Mesenteric fat pad (tissue), 1 donor: ENCODE measurements at regions not wholly inside any gene's neighbourhood (a gene's known extent, or its start where the extent isn't known, plus 50 kb on each side); places are given as distances from the start of the nearest gene placed in this dataset.

Experiments
- DNase-seq: peaks from one replicate; pipeline ENCODE4 v3.0.0-alpha.2; 2020; ENCODE audit warnings: low spot score
- donor health status: DM: yes; HTN: yes; CAD: no.

DNA sequence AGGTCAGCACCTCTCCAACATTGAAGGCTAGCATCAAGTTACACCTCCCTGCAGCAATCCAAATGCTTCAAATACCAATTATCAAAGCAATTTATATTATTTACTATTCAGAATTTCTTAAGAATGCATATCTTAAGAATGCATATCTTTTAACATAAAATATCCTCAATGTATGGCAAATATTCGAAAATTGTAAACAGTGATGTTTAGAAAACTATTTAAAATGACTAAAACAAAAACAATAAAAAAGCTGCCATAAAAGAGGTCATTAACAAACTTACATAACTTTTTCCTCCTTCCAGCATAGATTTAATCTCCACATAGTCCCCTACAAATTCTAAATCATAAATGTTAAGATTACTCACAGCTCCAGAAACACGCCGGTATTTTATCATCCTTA is 85.1 kb upstream of the SOX6 start:
- no peak for DNase-seq

DNA sequence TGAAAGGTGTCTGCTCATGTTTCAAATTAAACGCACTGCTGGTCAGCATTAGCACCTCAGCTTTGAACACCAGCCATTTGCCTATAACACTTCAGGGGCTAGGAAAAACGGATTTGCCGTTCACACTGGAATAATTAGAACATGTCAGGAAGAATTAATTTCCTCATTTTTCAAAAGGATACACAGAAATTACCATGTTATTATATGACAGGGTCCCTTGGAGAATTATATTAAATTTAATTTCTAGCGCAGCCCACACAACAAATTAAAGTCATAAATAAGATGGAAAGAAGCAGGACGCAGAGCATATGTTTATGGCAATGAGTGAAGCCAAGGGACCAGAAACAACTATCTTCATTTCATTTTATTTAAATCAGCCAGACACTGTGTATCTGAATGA is 83.8 kb upstream of the SOX6 start:
- no peak for DNase-seq

DNA sequence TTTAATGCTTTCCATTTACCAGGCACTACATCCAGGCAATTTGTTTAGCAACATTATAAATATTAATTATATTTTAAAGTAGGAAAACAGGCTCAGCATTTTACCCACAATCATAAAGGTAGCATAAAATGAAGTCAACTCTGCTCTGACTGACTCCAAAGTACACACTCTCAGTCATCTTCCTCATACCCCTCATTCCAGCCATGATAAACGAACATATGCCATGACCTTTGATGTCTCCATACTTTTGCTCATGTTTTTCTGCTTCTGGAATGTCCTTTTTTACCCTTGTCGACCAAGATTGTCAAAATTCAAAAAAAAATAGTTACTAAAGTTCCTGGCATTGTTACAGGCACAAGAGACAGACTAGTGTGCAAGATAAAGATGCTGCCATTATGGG is 77.7 kb upstream of the SOX6 start:
- DNase-seq: no peak

DNA sequence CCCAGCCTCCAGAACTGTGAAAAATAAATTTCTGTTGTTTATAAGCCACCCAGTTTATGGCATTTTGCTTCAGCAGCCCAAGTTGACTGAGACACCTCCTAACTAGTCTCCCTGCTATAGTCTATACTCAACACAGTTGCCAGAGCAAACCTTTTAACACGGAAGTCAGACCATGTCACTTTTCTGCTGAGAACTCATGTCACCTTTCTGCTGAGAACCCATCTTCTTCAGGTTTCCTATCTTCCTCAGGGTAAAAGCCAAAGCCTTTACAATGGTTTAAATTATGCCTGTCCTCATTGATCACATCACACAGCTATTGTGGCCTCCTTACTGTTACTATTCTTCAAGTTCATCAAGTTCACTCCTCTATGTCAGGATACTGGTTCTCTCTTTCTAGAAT is 74.3 kb upstream of the SOX6 start:
- DNase-seq: no peak

DNA sequence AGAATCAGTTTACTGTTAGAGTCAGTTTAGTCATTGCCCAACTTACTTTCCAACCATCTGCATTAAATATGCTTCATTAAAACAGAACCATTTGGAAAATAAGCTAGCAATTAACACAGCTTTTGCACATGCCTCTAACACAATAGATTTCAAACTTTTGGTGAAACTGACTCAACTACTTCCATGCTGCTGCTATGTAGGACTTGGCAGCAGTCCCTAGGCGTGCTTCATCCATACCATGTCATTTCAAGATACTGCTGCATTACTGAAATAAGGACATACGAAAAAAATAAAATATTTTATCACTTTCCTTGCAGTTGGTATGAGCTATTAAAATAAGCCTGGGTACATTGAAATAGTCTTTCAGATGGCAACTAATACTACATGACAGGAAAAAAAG is 65.5 kb upstream of the SOX6 start:
- DNase-seq: no peak

DNA sequence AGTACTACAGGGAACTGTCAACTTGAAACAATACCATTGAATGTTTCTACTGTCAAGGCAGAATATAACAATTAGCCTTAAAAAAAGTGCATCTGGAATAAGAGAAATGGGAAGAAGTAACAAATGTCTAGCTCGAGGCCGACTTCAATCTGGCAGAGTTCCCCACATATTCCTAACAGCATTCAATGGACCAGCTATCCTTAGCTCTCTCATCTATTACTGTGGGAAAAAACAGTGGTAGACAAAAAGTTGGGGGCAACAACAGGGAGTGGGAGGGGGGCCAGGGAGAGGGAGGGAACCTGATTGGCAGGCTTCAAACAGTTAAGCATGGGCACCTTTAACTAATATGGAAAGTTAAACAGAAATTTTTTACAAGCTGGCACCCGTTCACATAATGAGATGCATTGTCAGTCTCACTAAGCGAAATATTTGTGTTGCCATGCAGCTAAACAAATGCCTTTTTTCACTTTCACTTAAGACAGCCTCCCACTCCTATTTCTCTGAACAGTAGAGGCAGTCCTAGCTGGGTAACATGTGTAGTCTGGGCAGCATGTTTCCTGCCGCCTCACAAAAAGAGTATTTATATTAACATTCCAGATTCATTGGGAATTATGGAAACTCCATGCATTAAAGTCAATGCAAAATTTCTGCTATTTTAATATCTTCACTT is 62.2 kb upstream of the SOX6 start:
- DNase-seq: no peak

DNA sequence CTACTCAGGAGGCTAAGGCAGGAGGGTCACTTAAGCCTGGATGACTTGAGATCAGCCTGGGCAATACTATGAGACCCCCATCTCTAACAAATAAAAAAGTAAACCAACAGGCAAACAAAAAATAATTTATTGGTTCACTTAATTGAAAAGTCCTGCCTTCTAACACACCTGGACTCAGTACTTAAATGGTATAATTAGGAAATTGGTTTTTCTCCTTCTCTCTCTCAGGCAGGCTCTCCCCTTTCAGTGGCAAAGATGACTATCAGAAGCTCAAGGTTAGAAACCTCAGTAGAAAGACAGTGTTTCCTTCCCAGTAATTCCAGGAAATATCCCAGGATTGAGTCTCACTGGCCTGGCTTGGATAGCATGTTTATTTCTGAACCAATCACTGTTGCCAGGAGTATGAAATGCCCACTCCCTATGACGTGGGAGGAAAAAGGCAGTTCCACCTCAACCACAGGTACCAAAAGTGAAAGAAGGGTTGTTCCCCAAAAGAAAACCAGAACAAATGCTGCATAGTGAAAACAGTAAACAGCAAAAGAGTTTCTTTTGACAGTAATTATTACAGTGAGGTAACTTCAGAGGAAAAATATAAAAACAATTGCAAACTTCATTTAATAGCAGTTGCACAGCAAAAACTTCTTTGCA is 56.3 kb upstream of the SOX6 start:
- no peak for DNase-seq

DNA sequence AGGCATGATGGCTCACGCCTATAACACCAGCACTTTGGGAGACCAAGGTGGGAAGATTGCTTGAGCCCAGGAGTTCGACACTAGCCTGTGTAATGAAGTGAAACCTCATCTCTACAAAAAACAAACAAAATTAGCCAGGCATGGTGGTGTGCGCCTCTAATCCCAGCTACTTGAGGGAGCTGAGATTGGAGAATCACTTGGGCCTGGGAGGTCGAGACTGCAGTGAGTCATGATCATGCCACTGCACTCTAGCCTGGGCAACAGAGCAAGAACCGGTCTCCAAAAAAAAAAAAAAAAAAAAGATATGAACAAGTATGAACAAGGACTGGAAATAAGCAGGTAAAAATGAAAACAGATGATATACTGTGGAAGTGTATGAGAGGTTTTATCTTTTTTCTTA is 54.1 kb upstream of the SOX6 start:
- no peak for DNase-seq

DNA sequence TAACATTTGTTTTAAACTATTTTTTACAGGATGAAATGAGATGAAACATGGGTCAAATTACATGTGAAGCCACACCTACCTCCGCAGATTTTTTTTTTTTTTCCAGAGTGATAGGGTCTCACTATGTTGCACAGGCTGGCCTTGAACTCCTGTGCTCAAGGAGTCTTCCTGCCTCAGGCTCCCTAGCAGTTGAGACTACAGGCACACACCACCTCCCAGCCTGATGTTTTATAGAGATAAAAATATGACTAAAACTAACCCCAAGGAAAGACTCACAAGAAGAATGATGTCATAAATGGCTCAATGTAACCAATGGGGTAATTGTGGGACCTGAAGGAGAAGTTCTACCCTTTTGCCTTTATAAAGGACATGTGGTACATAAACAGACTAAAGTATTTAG is 52.3 kb upstream of the SOX6 start:
- no peak for DNase-seq

DNA sequence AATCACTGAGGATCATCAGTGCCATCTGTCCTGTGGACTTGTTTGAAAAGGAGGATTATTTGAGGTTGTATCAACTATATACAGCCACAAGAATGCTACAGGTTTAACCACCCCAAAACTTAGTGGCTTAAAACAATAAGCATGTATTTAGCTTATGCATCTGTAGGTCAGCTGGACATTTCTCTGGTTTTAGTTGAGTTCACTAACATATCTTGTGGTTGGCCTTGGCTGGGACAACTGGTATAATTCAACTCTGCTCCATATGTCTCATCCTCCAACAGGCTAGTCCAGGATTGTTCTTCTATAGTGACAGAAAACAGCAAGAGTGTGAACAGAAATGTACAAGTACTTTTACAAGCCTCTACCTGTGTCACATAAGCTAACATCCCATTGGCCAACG is 49.9 kb upstream of the SOX6 start:
- DNase-seq: no peak
